ENCODE measurements at regions not wholly inside any gene's neighbourhood (a gene's known extent, or its start where the extent isn't known, plus 50 kb on each side); places are given as distances from the start of the nearest gene placed in this dataset.

DNA sequence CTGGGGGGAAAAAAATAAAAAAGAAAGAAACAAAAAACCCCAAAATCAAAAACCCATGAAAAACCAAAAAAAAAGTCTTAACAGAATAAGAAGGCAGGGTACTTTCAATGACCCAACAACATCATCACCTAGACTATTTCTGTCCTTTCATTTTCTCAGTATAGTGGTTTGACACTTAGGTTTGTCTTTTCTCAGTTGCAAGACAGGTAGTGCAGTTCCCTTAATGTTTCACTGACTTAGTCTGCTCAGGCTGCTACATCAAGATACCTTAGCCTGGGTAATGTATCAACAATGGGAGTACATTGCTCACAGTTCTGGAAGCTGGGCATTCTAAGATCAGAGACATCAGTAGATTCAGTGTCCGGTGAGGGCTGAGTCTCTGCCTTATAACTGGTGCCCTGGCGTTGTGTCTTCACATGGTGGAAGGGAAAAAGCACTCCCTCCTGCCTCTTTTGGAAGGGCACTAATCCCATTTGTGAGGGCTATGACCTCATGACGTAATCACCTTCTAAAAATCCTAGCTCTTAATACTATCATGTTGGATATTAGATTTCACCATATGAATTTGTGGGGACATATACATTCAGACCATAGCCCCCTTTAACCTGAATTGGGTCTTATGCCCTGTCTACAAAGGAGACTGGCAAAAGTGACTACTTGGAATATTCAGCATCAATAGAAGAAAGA, 362.3 kb upstream of the RBFOX1 start:
- Histone ChIP-seq H3K27ac (ENCODE audit: extremely low read depth, low read depth, low read length) (no peak overlapping the region), H3K4me1 (ENCODE audit: control insufficient read depth, insufficient read depth, low read length) (no peaks in the 10 kb centered on the region), H3K9me3 (ENCODE audit: control insufficient read depth, insufficient read depth, low read depth, low read length) (no peaks in the 10 kb centered on the region), H3K36me3 (ENCODE audit: control insufficient read depth in 2 of 2, insufficient read depth in 1 of 2, low read length in 2 of 2) (no peaks in the 10 kb centered on the region), H3K4me3 (ENCODE audit: low read depth, low read length) (no peak overlapping the region)
- no peak for TF ChIP-seq ZFP41 (tag by site-specific recombination; IDR thresholded peaks at IDR 0.05; ENCODE audit: borderline replicate concordance)
- ChIA-PET POLR2A (no interaction called here), CTCF (interaction anchor here (0.7 kb wide), 1 partner anchor 417 kb away, joined by 3 read pairs; no protein-coding TSS in a partner anchor)

DNA sequence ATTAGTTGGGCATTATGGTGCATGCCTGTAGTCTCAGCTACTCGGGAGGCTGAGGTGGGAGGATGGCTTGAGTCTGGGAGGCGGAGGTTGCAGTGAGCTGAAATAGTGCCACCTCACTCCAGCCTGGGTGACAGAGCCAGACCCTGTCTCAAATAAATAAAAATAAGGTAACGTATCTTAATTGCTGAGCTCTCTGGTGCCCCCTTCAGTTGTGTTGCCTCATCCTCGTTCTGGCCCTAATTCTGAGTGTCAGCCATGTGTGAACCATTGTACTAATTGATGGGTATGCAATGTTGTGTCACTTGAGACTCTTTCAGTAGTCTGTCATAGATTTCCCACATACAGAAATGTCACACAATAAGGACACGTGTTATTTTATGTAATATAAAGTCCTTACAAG, 363.1 kb upstream of the RBFOX1 start:
- H3K9me3 ChIP-seq (ENCODE audit: control insufficient read depth, insufficient read depth, low read depth, low read length), result no peaks in the 10 kb centered on the region
- H3K4me1 ChIP-seq (ENCODE audit: control insufficient read depth, insufficient read depth, low read length), result no peaks in the 10 kb centered on the region
- H3K27ac ChIP-seq (ENCODE audit: extremely low read depth, low read depth, low read length), result no peak overlapping the region
- no peak overlapping the region for H3K4me3 ChIP-seq (ENCODE audit: low read depth, low read length)
- ChIA-PET CTCF (interaction anchor here (0.7 kb wide), 2 partner anchors 10 to 418 kb away, joined by 3 read pairs; no protein-coding TSS in a partner anchor), POLR2A (no interaction called here)
- TF ChIP-seq, protein P1, sequence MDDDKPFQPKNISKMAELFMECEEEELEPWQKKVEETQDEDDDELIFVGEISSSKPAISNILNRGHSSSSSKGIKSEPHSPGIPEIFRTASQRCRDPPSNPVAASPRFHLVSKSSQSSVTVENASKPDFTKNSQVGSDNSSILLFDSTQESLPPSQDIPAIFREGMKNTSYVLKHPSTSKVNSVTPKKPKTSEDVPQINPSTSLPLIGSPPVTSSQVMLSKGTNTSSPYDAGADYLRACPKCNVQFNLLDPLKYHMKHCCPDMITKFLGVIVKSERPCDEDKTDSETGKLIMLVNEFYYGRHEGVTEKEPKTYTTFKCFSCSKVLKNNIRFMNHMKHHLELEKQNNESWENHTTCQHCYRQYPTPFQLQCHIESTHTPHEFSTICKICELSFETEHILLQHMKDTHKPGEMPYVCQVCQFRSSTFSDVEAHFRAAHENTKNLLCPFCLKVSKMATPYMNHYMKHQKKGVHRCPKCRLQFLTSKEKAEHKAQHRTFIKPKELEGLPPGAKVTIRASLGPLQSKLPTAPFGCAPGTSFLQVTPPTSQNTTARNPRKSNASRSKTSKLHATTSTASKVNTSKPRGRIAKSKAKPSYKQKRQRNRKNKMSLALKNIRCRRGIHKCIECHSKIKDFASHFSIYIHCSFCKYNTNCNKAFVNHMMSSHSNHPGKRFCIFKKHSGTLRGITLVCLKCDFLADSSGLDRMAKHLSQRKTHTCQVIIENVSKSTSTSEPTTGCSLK (tag by site-specific recombination; IDR thresholded peaks at IDR 0.05), result no peak
- TF ChIP-seq ZIC2 (tag by site-specific recombination; IDR thresholded peaks at IDR 0.05) (no peak), BCL11A (tag by site-specific recombination; IDR thresholded peaks at IDR 0.05; ENCODE audit: low read depth) (no peak), MYNN (tag by site-specific recombination; IDR thresholded peaks at IDR 0.05; ENCODE audit: borderline replicate concordance) (no peak), ZNF214 (tag by site-specific recombination; IDR thresholded peaks at IDR 0.05; ENCODE audit: borderline replicate concordance) (no peak), ZNF174 (tag by site-specific recombination; IDR thresholded peaks at IDR 0.05) (no peak), ZNF514 (tag by site-specific recombination; IDR thresholded peaks at IDR 0.05) (no peak), ZNF791 (tag by site-specific recombination; IDR thresholded peaks at IDR 0.05) (no peak)
- TF ChIP-seq, protein P2, sequence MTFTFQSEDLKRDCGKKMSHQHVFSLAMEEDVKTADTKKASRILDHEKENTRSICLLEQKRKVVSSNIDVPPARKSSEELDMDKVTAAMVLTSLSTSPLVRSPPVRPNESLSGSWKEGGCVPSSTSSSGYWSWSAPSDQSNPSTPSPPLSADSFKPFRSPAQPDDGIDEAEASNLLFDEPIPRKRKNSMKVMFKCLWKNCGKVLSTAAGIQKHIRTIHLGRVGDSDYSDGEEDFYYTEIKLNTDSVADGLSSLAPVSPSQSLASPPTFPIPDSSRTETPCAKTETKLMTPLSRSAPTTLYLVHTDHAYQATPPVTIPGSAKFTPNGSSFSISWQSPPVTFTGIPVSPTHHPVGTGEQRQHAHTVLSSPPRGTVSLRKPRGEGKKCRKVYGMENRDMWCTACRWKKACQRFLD (tag by site-specific recombination; IDR thresholded peaks at IDR 0.05), result no peak
- TF ChIP-seq, protein P3, sequence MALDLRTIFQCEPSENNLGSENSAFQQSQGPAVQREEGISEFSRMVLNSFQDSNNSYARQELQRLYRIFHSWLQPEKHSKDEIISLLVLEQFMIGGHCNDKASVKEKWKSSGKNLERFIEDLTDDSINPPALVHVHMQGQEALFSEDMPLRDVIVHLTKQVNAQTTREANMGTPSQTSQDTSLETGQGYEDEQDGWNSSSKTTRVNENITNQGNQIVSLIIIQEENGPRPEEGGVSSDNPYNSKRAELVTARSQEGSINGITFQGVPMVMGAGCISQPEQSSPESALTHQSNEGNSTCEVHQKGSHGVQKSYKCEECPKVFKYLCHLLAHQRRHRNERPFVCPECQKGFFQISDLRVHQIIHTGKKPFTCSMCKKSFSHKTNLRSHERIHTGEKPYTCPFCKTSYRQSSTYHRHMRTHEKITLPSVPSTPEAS (tag by site-specific recombination; IDR thresholded peaks at IDR 0.05), result no peak
- no peaks in the 10 kb centered on the region for H3K36me3 ChIP-seq (ENCODE audit: control insufficient read depth in 2 of 2, insufficient read depth in 1 of 2, low read length in 2 of 2)

DNA sequence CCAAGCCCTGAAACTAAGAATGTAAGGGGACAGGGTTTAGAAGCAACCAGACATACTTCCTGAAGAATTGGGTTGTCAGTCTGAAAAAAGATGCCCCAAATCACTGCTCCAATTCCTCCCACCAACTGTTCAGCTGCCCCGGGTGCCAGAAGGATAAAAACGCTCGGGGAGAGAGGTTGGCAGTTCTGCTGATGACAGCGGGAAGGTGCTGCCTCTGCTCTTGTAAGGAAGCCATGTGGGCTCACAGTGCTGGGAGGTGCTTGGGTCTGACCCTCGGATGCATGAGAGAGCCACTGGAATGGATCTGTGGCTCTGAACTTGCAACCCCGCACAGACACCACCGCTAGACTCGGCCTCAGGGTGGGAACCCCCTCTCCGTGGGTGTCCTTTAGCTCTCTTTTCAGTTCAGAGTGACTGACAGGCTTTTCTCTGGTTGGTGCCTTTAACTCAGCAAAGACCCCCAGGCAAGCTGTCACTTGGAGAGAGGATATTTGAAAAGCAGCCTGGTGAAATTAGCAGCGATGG, 364.8 kb upstream of the RBFOX1 start:
- no peak overlapping the region for H3K27ac ChIP-seq (ENCODE audit: extremely low read depth, low read depth, low read length)
- no peaks in the 10 kb centered on the region for H3K4me1 ChIP-seq (ENCODE audit: control insufficient read depth, insufficient read depth, low read length)
- H3K4me3 ChIP-seq (ENCODE audit: low read depth, low read length), result no peak overlapping the region
- no peaks in the 10 kb centered on the region for H3K36me3 ChIP-seq (ENCODE audit: control insufficient read depth in 2 of 2, insufficient read depth in 1 of 2, low read length in 2 of 2)
- CTCF ChIA-PET, result no interaction called here
- no peaks in the 10 kb centered on the region for H3K9me3 ChIP-seq (ENCODE audit: control insufficient read depth, insufficient read depth, low read depth, low read length)
- TF ChIP-seq, protein P4, sequence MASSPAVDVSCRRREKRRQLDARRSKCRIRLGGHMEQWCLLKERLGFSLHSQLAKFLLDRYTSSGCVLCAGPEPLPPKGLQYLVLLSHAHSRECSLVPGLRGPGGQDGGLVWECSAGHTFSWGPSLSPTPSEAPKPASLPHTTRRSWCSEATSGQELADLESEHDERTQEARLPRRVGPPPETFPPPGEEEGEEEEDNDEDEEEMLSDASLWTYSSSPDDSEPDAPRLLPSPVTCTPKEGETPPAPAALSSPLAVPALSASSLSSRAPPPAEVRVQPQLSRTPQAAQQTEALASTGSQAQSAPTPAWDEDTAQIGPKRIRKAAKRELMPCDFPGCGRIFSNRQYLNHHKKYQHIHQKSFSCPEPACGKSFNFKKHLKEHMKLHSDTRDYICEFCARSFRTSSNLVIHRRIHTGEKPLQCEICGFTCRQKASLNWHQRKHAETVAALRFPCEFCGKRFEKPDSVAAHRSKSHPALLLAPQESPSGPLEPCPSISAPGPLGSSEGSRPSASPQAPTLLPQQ (tag by site-specific recombination; IDR thresholded peaks at IDR 0.05), result no peak
- TF ChIP-seq ZNF521 (tag by site-specific recombination; IDR thresholded peaks at IDR 0.05) (no peak), ZNF274 (IDR thresholded peaks at IDR 0.05; ENCODE audit: low read length) (no peak), ZNF274 (tag by site-specific recombination; IDR thresholded peaks at IDR 0.05; ENCODE audit: borderline replicate concordance) (no peak), ZNF610 (tag by site-specific recombination; IDR thresholded peaks at IDR 0.05; ENCODE audit: borderline replicate concordance) (no peak)
- TF ChIP-seq, protein P5, sequence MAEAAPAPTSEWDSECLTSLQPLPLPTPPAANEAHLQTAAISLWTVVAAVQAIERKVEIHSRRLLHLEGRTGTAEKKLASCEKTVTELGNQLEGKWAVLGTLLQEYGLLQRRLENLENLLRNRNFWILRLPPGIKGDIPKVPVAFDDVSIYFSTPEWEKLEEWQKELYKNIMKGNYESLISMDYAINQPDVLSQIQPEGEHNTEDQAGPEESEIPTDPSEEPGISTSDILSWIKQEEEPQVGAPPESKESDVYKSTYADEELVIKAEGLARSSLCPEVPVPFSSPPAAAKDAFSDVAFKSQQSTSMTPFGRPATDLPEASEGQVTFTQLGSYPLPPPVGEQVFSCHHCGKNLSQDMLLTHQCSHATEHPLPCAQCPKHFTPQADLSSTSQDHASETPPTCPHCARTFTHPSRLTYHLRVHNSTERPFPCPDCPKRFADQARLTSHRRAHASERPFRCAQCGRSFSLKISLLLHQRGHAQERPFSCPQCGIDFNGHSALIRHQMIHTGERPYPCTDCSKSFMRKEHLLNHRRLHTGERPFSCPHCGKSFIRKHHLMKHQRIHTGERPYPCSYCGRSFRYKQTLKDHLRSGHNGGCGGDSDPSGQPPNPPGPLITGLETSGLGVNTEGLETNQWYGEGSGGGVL (tag by site-specific recombination; IDR thresholded peaks at IDR 0.05), result no peak
- POLR2A ChIA-PET, result no interaction called here

Data from HEK293 (cell line).